ENCODE measurements at regions not wholly inside any gene's neighbourhood (a gene's known extent, or its start where the extent isn't known, plus 50 kb on each side); places are given as distances from the start of the nearest gene placed in this dataset.

DNA sequence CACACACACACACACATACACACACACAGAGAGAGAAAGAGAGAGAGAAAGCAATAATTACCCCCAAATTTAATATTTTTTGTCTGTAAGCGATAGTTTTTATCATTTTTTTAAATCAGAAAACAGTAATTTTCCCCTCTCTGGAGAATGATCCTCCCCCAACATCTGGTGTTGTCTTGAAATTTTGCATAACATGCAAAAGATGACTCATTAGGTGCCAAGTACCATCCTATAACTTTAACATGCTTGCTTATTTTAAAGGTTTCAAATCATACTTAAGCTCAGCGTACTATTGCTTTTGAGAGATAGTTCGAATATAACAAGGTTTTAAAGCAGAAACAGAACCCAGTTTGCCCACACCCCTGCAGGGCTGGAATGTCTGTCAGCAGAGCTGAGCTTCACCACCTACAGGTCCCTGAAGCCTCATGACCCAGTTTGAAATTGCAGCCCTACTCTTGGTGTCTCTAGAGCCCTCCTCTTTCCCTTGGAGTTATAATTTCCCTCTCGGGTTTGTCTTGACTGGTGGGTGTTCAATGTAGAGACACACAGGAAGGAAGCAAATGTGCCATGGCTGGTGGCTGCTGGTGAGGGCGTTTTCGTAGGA, 175.0 kb upstream of the HS3ST1 start:
- no peaks in the 10 kb centered on the region for H3K36me3 Mint-ChIP-seq (ENCODE audit: insufficient read depth, unreplicated experiment)
- H3K9me3 Mint-ChIP-seq (ENCODE audit: unreplicated experiment) = no peaks in the 10 kb centered on the region
- intact Hi-C loops (cut with micrococcal nuclease; ENCODE audit: unreplicated experiment) = no loop called here
- ChIA-PET POLR2A (no interaction called here), CTCF (interaction anchor here (0.7 kb wide), 1 partner anchor 1061 kb away, joined by 5 read pairs; no protein-coding TSS in a partner anchor)
- no peak for DNase-seq
- no peak overlapping the region for H3K27ac Mint-ChIP-seq (ENCODE audit: unreplicated experiment)
- no TSS peak for BruUV-seq (replicated peaks)
- TF ChIP-seq, protein P1, sequence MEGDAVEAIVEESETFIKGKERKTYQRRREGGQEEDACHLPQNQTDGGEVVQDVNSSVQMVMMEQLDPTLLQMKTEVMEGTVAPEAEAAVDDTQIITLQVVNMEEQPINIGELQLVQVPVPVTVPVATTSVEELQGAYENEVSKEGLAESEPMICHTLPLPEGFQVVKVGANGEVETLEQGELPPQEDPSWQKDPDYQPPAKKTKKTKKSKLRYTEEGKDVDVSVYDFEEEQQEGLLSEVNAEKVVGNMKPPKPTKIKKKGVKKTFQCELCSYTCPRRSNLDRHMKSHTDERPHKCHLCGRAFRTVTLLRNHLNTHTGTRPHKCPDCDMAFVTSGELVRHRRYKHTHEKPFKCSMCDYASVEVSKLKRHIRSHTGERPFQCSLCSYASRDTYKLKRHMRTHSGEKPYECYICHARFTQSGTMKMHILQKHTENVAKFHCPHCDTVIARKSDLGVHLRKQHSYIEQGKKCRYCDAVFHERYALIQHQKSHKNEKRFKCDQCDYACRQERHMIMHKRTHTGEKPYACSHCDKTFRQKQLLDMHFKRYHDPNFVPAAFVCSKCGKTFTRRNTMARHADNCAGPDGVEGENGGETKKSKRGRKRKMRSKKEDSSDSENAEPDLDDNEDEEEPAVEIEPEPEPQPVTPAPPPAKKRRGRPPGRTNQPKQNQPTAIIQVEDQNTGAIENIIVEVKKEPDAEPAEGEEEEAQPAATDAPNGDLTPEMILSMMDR (IDR thresholded peaks at IDR 0.05; ENCODE audit: insufficient read depth in 1 of 2, low read depth in 1 of 2, low read length in 1 of 2, severe bottlenecking in 1 of 2, unreplicated experiment in 1 of 2) = no peak
- Histone ChIP-seq H3K4me1 (no peaks in the 10 kb centered on the region), H3K4me3 (ENCODE audit: low read depth, low read length) (no peak overlapping the region), H3K9me3 (no peaks in the 10 kb centered on the region), H3K36me3 (ENCODE audit: control insufficient read depth, insufficient read depth, low read length) (no peaks in the 10 kb centered on the region), H3K27me3 (replicated peaks; ENCODE audit: control insufficient read depth, insufficient read depth, low read length) (no peaks in the 10 kb centered on the region)
- no peak overlapping the region for H3K4me3 Mint-ChIP-seq (ENCODE audit: unreplicated experiment)
- no peaks in the 10 kb centered on the region for H3K4me1 Mint-ChIP-seq (ENCODE audit: low read depth, unreplicated experiment)
- no peaks in the 10 kb centered on the region for H3K27me3 Mint-ChIP-seq (ENCODE audit: insufficient read depth, unreplicated experiment)

DNA sequence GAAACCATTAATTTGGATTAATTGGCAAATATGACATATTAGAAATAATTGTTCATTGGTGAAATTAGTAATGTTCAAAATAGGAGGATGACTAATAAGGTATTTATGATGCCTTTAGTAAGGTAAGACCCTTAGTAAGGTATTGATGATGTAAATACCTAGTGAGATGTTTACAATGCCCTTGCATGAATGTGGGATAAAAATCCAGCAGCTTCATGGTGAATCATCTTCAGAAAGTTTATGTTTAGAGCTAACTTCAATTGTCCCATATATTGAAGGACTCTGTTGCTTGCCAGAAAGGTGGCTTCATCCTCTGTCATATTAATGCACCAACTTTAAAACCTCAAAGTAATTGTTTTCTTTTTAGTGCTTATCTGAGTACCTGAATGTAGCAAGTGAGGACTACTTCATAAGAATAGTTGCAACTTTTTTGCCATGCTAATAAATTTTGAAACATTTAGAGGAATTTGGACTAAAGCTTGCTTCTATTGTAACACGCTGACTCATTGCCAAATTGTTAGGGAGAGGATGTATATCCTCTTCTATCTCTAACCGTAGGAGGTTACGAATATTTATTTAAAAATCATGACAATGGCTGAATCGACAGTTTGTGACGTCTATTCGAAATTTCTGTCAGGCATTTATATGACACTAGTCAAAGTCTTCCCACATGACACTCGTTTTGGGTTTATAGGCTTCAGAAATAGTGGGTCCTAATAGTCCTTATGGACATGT, 174.1 kb upstream of the HS3ST1 start:
- H3K4me1 ChIP-seq = no peaks in the 10 kb centered on the region
- H3K27ac Mint-ChIP-seq (ENCODE audit: unreplicated experiment) = no peak overlapping the region
- H3K4me3 ChIP-seq (ENCODE audit: low read depth, low read length) = no peak overlapping the region
- H3K27me3 Mint-ChIP-seq (ENCODE audit: insufficient read depth, unreplicated experiment) = no peaks in the 10 kb centered on the region
- CTCF ChIA-PET = no interaction called here
- H3K4me1 Mint-ChIP-seq (ENCODE audit: low read depth, unreplicated experiment) = no peaks in the 10 kb centered on the region
- POLR2A ChIA-PET = no interaction called here
- no peak for DNase-seq
- intact Hi-C loops (cut with micrococcal nuclease; ENCODE audit: unreplicated experiment) = no loop called here
- H3K9me3 Mint-ChIP-seq (ENCODE audit: unreplicated experiment) = no peaks in the 10 kb centered on the region
- no peaks in the 10 kb centered on the region for H3K36me3 ChIP-seq (ENCODE audit: control insufficient read depth, insufficient read depth, low read length)
- TF ChIP-seq, protein P1 (IDR thresholded peaks at IDR 0.05; ENCODE audit: insufficient read depth in 1 of 2, low read depth in 1 of 2, low read length in 1 of 2, severe bottlenecking in 1 of 2, unreplicated experiment in 1 of 2) = no peak
- H3K4me3 Mint-ChIP-seq (ENCODE audit: unreplicated experiment) = no peak overlapping the region
- no TSS peak for BruUV-seq (replicated peaks)
- no peaks in the 10 kb centered on the region for H3K9me3 ChIP-seq
- H3K36me3 Mint-ChIP-seq (ENCODE audit: insufficient read depth, unreplicated experiment) = no peaks in the 10 kb centered on the region
- no peaks in the 10 kb centered on the region for H3K27me3 ChIP-seq (replicated peaks; ENCODE audit: control insufficient read depth, insufficient read depth, low read length)

DNA sequence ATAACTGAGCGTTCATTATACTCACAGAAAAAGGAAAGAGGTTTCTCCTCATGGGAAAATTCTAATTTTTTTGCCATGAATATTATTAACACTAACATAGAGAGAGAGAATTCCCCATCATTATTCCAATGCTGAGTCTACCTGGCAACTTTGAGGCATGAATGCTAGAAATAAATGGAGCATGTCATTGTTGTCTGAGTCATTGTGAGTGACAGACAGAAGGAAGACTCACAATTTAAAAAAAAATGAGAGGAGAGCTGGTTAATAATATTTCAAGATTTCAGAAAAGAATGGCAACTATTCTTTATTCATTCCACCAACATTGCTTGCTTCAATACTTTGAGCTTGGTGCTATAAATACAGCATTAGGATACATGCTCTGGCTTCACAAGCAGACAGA, 170.4 kb upstream of the HS3ST1 start:
- Mint-ChIP-seq H3K36me3 (ENCODE audit: insufficient read depth, unreplicated experiment) (no peaks in the 10 kb centered on the region), H3K9me3 (ENCODE audit: unreplicated experiment) (no peaks in the 10 kb centered on the region), H3K4me3 (ENCODE audit: unreplicated experiment) (no peak overlapping the region), H3K27me3 (ENCODE audit: insufficient read depth, unreplicated experiment) (no peaks in the 10 kb centered on the region), H3K27ac (ENCODE audit: unreplicated experiment) (no peak overlapping the region), H3K4me1 (ENCODE audit: low read depth, unreplicated experiment) (no peaks in the 10 kb centered on the region)
- ChIA-PET CTCF (no interaction called here), POLR2A (no interaction called here)
- intact Hi-C loops (cut with micrococcal nuclease; ENCODE audit: unreplicated experiment) = loop anchor here (10.0 kb wide), 1 partner anchor 116 kb away; no protein-coding TSS in a partner anchor
- Histone ChIP-seq H3K27me3 (replicated peaks; ENCODE audit: control insufficient read depth, insufficient read depth, low read length) (no peaks in the 10 kb centered on the region), H3K36me3 (ENCODE audit: control insufficient read depth, insufficient read depth, low read length) (no peaks in the 10 kb centered on the region), H3K9me3 (no peaks in the 10 kb centered on the region), H3K4me1 (no peaks in the 10 kb centered on the region), H3K4me3 (ENCODE audit: low read depth, low read length) (no peak overlapping the region)
- no TSS peak for BruUV-seq (replicated peaks)
- no peak for DNase-seq
- TF ChIP-seq, protein P1 (IDR thresholded peaks at IDR 0.05; ENCODE audit: insufficient read depth in 1 of 2, low read depth in 1 of 2, low read length in 1 of 2, severe bottlenecking in 1 of 2, unreplicated experiment in 1 of 2) = no peak

Measured in Caco-2 (cell line).